ENCODE measurements at regions not wholly inside any gene's neighbourhood (a gene's known extent, or its start where the extent isn't known, plus 50 kb on each side); places are given as distances from the start of the nearest gene placed in this dataset.
"Not testable (repeated sequence)": the region's sequence is repeated elsewhere in the genome, so short reads cannot be mapped to it uniquely, and the experiment has no call there.

DNA sequence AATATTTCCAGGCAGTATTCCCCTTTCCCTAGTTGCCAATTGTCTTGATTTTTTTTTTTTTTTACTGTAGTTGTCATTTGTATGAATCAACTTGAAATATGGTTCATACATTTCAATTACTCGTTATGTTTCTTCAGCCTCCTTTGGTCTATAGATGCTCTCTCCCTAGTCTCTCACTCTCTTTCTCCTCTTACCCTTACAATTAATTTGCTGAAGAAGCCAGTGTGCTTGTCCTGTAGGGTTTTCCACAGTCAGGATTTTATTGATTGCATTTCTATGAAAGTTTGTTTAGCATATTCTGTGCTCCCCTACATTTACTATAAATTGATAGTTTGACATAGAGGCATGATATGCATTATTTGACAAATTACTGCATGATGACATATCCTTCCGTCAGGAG lies 112.0 kb upstream of the PRKCQ start:
- DNase-seq (ENCODE audit: low spot score) = no peak

DNA sequence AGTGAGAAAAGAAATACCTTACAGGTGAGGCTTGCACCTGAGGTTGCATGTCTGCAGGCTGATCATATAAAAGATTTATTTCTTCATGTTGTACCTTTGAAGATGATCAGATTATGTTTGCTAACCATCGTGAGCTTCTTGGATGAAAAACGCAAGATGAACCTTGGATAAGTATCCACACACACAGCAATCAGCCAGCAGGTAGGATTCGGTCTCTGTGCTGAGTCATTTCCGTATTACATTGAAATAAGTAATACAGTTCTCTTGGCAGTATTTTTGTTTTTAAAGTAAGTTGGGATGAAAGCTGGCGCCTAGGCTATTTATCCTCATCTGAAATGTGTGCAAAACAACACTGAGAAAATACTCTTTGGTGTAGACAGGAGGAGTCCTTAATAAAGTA lies 109.0 kb upstream of the PRKCQ start:
- DNase-seq (ENCODE audit: low spot score) = no peak

DNA sequence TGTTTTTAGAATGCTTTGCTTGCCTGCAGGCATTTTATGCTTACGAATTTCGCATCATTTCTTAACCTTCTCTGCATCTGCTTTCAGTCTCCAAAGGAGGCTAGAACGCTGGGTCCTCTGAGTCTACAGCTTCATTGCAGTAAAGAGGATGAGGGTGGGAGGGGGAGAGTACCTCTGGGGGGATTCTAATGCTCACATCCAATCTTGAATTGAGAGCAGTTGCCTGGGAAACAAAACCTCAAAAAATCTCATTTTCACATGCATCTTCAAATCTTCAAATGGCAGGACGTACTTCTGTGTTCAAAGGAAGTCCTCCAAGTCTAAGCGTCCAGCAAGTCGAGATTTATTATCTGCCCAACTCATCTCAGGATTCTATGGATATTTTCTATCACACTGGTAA lies 100.7 kb upstream of the PRKCQ start:
- no peak for DNase-seq (ENCODE audit: low spot score)

DNA sequence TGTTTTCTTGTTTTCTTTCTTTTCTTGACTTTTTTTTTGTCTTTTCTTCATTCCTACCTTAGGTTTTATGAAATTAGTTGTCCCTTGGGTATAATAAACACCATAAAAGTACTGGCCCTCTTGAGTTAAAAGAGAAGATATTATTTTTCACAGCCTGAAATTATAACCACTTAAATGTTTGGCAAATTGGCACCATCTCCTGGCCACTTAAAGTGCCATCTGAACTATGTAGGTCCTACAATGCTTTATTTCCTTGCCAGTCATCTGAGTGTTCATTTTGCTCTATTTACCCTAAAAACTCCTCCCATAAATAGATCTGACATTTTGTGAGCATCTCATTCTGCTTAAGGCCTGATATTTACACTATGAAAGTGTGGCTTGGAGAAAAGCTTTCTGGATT lies 98.9 kb upstream of the PRKCQ start:
- DNase-seq (ENCODE audit: low spot score) = no peak

DNA sequence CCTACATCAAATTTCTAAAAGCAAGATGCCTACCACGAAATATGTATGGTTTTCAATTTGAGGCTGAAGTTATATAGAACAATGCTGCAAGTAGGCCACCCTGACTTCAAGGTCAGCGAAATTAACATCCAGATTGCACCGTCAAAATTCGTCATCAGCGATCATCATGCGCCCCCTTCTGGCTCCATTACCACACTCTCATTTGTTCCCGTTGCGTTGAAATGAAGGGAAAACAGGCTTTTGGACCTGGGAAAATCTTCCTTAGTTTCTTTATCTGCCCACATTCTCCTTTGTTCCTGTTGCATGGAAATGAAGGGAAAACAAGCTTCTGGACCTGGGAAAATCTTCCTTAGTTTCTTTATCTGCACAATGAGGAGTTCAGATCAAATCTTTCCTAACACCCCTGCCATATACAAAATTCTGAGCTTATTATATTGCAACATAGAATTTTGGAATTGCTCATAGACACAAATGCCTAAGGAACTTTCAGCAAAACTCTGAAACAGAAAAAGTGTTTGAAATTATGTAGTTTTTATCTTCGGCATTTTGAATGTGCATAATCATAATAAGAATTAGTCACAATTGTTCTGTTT lies 98.2 kb upstream of the PRKCQ start:
- peak; percentile 67 for DNase-seq (ENCODE audit: low spot score)

DNA sequence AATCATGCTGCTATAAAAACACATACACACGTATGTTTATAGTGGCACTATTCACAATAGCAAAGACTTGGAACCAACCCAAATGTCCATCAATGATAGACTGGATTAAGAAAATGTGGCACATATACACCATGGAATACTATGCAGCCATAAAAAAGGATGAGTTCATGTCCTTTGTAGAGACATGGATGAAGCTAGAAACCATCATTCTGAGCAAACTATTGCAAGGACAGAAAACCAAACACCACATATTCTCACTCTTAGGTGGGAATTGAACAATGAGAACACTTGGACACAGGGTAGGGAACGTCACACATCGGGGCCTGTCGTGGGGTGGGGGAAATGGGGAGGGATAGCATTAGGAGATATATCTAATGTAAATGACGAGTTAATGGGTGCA lies 97.1 kb upstream of the PRKCQ start:
- not testable (repeated sequence) for DNase-seq (ENCODE audit: low spot score)

DNA sequence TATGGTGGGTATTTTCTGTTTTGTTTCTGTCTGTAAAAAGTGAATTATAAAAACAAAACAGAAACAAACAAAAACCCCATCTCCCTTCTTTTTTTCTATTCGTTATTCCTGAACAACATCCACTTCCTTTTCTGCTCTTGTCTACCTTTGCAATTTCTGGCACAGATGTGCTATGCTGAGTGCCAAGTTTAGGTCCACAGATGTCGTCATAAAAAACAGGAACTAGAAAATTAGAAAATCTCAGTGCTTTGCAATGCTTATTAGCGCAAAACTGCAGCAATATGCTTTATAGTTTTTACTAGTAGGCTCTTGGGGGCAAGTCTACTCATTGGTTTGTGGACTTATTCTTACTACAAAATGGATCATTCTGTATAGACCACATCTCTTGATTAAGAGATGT lies 94.2 kb upstream of the PRKCQ start:
- peak; percentile 46 for DNase-seq (ENCODE audit: low spot score)

DNA sequence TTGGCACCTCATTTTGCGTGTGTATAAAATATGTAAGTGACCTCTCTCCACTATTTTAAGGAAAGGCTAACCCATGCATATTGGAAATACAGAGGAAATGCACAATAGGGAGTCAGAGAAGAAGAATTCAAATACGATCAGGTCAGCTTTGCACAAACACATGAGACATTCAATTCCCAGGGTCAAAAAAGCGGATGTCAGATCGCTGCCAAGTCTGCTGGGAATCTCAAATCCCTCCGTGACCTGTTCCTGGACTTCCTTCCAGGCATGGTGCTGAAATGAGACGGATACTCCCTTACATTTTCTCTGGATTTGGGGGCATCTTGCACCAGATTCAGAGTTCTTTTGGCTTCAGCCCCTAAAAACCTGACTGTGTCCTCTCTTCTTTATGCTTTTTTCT lies 91.9 kb upstream of the PRKCQ start:
- no peak for DNase-seq (ENCODE audit: low spot score)

DNA sequence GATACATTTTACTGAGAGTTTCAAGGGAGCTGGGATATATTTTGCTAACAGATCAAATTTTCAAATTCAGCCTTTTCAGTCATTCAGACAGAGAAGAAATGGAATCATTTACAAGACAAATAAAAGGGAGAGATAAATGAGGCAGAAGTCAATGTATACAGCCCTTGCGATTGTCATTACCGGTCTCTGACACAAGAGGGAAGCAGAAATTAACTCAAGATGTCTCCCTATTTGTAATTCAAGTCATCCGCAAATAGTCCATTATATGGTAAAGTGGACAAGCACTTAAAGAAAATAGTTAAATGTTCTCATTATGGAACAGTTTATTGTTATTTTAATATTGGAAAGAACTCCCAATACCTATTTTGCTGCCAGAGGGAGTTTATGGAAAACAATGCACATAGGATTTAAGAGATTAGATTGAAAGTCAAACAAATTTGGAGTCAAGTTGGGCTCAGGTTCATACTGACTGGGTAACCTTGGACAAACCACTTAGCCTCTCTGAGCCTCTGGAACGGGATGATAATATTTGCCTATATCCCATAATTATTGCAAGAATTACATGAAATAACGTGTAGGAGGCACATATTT lies 89.3 kb upstream of the PRKCQ start:
- DNase-seq (ENCODE audit: low spot score) = peak; percentile 63

DNA sequence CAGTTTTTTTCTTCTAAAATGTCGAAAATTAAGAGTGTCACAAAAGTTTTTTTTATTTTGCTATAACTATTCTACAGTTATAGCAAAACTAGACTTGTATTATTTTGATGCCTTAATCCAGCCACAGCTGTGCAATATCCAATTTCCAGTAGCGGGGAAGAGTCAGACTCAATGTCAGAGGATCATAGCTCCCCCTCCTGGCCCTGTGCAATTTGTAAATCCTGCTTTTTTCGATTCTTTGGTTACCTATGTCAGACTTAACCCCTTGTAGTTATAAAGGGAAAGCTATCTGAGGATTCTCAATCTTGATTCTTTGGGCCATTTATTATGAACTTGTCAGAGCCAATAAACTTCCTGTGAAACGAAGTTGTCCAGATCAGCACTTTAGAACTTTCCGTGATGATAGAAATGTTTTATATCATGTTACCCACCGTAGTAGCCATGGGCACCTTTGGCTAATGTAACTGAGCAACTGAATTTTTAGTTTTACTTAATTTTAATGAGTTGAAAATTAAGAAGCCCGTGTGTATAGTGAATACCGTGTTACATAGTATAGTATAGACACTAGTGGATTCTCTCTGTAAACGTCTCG lies 87.7 kb upstream of the PRKCQ start:
- peak; percentile 39 for DNase-seq (ENCODE audit: low spot score)

DNA sequence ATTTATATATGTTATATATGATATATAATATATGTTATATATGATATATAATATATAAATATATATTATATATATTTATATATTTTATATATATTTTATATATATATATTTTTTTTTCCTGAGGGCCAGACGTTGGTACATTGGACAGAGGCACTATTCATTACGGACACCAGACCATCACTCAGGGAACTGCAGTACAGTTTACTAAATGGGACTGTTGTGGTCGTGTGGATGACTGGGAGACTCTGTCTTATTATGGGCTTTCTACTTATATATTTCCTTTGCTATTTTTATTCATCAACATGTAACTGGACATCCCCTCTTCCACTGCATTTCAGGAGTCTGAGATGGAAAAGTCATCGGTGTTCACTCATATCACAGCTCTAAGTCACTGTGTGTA lies 87.1 kb upstream of the PRKCQ start:
- no peak for DNase-seq (ENCODE audit: low spot score)

DNA sequence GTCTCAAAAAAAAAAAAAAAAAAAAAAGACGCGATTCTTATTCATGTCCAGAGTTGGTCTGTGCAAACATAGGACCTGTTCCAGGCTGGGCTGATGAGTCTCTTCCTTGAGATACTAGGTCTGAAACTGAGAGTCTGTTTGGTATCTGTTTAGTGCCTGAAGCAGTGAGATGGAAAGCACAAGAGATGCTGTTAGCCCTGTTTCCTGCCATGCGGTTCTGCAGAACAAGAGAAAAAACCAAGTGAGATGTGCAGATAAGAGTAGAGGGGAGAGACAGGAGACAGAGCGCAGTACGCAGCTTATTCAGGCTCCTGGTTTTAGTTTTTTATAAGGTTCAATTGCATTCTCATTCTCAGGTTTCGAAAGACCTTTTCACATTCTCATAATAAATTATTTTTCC lies 85.8 kb upstream of the PRKCQ start:
- no peak for DNase-seq (ENCODE audit: low spot score)

DNA sequence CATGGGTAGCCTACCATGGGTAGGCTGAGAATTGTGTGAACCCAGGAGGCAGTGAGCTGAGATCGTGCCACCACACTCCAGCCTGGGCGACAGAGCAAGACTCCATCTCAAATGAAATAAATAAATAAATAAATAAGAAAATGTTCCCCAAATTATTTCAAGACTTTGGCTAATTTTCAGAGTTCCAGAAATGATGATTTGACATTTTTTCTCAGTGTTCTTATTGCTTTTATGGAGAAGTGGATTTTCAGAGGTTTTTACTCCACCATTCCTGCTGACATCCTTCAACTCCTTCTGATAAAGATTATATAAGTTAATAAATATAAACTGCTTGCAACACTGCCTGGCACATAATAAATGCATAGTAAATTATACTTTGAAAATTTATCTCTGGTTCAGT lies 80.4 kb upstream of the PRKCQ start:
- DNase-seq (ENCODE audit: low spot score) = no peak

DNA sequence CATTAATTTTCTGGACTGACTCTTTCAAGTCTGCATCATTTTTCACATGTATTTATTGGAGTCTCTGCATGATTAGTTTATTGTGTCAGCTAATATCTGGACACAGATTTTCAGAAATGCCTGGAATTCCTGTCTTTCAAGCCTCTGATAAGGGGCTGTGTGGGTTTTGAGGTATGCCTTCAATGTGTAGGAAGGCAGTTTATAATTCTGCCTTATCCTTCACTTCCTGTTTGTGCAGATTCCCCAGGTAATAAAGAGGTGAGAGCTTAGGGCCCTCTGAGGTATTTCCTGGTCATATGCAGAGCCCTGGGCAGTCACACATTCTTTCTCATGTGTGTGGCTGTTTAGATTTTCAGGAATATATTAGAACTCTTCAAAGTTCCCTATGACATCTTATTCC lies 79.4 kb upstream of the PRKCQ start:
- DNase-seq (ENCODE audit: low spot score) = no peak

DNA sequence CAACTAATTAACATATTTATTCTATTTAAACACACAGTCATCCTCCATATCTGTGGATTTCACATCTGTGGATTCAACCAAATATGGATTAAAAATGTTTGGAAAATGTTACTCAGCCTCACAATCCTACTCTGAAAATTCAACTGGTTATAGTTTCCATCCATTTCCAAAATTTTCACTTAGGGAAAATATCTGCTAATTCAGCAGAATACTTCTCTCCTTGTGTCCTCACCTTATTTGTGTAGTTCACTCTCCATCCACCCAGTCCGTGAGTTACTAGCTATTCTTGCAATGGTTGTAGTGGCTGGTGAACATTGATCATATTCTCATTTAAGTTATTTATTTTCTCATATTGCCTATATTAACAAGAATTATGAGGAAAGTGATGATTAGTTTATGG lies 77.6 kb upstream of the PRKCQ start:
- DNase-seq (ENCODE audit: low spot score) = no peak

DNA sequence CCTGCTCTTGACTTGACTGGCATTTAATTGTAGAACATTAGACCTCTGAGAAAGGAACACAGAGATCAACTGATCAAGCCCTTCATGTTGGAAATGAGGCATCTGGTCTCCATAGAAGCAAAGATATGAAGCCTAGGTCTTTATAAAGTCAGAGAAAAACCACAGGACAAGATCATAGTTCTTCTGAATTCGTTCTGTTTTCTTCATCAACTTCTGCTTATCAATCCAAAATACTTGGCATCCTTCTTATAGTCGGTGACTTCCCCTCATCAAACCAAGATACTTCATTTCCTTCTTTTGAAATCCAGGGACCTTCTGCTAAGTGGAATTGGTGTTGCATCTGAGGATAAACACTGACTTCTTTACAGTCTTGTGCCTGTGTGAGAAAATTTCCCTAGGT lies 77.1 kb upstream of the PRKCQ start:
- DNase-seq (ENCODE audit: low spot score) = no peak

DNA sequence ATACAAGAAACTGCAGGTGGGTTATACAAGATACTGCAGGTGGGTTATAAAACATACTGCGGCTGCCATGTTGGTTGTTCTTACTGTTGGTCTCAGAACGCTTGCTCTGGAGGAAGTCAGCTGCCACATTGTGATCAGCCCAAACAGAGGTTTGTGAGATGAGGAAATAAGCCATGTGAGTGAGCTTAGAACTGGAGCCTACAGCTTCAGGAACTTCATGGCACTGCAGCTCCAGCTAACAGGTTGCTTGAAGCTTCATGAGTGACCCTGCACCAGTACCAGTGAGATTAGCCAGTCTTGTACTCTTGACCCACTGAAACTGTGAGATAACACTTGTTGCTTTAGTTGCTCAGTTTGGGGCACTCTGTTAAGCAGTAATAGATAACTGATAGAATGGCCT lies 74.5 kb upstream of the PRKCQ start:
- DNase-seq (ENCODE audit: low spot score) = no peak

DNA sequence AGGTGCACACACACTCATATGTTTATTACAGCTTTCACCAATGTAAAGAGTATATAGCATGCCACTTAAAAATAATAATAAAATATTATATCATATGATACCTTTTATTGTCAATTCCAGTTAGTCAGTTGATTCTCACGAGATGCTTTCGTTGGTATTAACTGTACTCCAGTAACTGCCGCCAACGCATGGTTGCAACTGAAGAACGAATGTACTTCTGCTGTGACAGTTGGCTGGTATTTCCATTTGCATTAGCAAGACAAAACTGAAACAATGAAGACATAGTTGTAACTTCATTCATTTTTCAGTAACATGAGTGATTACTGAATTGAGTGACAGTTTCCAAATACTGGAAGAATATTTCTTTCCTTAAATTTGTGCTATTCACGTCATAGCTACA lies 70.5 kb upstream of the PRKCQ start:
- DNase-seq (ENCODE audit: low spot score) = no peak

DNA sequence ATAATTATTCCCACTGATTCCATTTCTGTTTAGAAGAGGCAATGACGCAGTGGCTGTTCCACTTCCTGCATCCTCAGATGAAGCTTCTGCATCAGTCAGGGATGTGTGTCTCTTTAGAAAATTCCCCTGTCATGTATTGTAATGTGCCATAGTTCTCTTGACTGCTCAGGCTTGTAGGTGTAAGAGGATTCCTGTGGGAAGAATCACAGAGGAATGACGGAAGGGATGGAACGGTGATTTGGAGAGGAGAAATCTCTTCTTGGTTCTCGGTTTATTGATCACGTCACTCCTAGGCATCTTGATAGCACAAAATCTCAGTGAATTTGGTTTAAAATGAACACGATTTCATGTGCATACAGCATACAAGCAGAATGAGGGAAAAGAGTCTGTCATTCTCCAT lies 69.8 kb upstream of the PRKCQ start:
- DNase-seq (ENCODE audit: low spot score) = no peak

DNA sequence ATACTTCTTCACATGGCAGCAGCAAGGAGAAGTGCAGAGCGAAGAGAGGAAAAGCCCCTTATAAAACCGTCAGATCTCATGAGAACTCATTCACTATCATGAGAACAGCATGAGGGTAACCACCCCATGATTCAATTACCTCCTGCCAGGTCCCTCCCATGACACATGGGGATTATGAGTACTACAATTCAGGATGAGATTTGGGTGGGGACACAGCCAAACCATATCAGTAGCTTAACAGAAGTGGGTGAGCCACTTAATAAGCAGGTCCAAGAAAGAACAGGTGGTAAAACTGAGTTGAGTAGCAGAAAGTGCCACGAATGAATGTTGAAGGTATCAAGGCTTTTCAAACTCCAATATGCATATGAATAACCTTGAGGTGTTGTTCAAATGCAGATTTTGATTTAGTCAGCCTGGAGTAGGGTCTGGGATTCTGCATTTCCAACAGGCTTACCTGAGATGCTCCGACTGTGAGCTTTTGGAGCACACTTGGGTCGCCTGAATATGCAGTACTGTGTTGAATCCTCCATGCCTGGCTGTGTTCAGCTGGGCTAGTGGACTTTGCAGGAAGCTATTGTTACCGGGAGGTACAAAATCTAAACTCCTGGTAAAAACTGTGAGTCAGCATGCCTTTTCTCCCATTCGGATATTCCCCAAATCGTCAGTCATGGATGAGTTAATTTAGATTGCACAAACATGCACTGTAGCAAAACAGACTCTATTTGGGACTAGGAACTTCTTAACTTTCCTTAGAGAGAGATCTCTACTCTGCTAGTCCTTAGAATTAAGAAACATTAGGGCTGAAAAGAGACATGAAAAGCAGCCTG lies 69.0 kb upstream of the PRKCQ start:
- no peak for DNase-seq (ENCODE audit: low spot score)

DNA sequence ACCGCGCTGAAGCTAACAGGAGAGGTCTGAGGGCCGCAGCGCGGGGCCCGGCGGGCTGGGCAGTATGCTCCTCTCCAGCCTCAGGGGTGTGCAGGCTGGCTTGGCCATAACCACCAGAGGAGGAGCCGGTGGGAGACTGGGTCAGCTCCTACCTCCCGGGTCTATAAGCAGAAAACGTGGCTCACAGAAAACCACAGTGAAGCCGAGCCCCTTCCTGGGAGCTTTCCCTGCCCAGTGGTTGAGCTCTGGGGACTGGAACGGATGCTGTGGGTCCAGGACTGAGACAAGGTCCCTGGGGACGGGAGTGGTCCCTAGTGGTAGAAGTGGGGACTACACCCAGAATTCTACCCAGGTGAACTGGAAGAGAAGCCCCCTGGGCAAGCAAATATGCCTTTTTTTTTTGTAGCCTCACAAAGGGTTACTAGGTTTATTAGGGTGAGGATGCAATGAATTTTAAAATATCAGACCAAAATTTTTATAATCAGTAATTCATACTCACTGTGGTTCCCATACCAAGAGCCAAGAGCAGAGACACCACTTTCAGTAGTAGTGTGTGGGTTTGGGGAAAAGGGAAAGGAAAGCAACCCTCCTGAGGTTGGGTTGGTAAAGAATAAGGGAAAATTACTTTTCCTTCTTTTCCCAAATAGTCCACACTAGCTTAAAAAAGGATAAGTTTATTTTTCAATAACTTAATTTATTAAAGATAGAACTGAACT lies 67.9 kb upstream of the PRKCQ start:
- peak; percentile 66 for DNase-seq (ENCODE audit: low spot score)

DNA sequence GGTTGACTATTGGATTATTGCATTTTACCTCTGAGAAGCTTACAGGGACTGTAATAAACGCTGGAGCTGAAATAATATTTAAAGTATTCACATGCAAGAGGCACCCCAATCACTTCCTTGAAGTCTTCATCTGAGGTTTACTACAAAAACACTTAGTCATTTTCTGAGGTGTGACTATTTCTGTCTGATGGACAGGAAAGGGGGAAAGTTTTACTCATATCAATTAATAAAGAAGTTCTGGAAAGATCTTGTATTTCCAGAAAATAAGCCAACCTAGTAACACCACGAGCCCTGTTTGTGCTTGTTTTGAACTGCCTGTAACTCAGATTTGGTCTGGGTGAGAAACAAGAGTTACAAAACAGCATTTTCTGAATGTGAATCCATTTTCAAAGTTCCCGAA lies 63.9 kb upstream of the PRKCQ start:
- no peak for DNase-seq (ENCODE audit: low spot score)

DNA sequence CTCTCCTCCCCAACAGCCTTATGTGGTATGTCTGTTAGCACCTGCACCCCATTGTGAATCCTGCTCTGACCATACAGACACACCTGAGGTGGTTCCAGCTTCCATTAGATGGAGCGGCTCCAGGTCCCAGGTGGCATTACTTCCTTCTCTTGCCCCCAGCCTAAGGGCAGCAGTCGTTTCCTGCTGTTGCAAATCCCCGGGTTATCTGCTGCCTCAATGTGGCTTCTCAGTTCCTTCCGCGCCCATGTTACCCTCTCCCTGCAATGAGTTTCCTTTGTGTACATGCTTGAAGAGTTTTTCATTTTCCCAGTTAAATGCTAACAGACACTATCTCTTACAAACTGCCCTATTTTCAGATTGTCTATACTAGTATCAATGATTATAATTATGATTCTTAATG lies 62.8 kb upstream of the PRKCQ start:
- no peak for DNase-seq (ENCODE audit: low spot score)

Measured in NAMALWA (cell line).